ENCODE measurements at regions not wholly inside any gene's neighbourhood (a gene's known extent, or its start where the extent isn't known, plus 50 kb on each side); places are given as distances from the start of the nearest gene placed in this dataset.

DNA sequence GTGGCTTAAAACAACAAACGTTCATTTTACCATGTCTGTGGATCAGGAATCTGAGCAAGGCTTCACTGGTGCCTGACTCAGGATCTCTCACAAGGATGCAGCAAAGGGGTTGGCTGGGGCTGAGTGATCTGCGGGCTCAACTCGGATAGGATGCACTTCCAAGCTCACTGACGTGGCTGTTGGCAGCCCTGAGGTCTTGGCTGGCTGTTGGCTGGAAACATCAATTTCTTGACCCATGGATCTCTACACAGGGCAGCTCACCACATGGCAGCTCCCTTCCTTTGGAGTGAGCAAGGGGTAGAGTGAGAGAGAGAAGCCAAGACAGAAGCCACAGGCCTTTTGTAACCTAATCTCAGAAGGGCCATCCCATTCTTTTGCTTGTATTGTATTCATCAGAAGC lies 202.1 kb downstream of the NXNL2 start:
- no peak for DNase-seq

- no peak for DNase-seq
Observed at GRCh38 chr9:88737876-88738275, 202.9 kb downstream of the NXNL2 start.

DNA sequence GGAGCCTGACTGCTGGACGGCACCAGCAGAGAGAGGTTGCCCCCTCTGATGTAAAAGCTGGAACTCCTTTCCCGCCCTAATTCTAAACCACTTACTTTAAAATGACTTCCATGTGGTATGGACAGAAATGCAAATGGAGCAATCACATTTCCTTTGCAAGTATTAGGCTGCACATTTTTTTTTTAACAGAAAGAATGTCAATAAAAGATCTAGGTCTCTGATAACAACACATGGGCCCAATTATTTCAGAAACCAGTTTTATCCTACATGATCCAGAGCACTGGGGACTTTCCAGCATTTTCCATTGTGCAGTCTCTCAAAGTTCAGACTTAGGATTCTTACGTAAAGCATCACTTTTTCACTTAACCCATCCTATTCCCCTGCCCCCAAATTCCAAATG lies 203.7 kb downstream of the NXNL2 start:
- no peak for DNase-seq

GRCh38 chr9:88739373-88739772 lies 204.4 kb downstream of the NXNL2 start:
- DNase-seq: no peak

GRCh38 chr9:88740844-88741243 lies 205.9 kb downstream of the NXNL2 start:
- DNase-seq: no peak

- DNase-seq: no peak
Observed at GRCh38 chr9:88741335-88741734, 206.4 kb downstream of the NXNL2 start.

DNA sequence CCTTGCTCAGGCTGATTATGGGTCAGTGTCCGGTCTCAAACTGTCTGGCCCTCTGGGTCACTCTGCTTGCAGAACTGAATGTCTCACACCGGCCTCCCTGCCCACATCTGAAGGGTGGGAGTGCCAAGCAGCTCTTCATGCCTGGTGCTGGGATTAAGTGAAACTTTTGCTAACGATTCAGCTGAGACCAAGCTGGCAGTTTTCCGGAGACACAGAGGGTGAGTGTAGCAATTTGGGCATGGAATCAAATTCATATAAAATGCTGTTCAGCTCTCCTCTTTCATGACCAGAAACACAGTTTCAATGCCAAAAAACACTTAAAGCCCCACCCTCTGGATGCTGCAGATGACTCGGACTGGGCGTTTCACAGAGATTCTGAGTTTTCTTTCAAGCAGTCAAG lies 207.5 kb downstream of the NXNL2 start:
- DNase-seq: no peak

GRCh38 chr9:88742905-88743304 lies 207.9 kb downstream of the NXNL2 start:
- DNase-seq: no peak

- no peak for DNase-seq
Observed at GRCh38 chr9:88745276-88746001, 210.5 kb downstream of the NXNL2 start.

DNA sequence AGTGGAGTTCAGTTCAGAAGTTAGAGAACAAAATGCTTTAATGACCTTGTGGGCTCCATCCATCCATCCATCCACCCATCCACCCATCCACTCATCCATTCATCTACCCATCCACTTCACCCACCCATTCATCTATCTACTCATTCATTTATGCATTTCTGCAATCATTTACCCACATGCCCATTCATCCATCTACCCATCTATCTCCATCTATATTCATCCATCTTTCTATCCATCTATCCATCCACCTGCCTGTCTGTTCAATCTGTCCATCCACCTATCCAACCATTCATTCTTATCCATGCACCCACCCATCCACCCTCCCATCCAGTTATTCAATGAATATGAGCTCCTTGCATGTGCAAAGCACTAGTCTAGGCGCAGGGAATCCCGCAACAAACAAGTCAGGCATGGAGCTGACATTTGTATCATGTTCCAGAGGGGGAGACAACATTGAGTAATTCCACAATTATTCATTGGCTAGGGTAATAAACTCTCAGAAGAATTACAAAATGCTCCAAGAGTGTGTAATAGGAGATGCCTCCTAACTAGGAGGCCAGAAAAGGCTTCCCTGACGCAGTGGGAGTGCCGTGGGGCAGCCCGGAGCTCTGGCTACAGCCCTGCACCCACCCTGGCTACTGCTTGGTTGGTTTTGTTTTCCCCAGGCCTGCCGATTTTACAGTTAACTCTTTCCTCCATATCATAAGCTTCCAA lies 211.2 kb downstream of the NXNL2 start:
- no peak for DNase-seq

- no peak for DNase-seq
Observed at GRCh38 chr9:88746743-88747398, 211.9 kb downstream of the NXNL2 start.

- DNase-seq: no peak
Observed at GRCh38 chr9:88747768-88748167, 212.8 kb downstream of the NXNL2 start.

DNA sequence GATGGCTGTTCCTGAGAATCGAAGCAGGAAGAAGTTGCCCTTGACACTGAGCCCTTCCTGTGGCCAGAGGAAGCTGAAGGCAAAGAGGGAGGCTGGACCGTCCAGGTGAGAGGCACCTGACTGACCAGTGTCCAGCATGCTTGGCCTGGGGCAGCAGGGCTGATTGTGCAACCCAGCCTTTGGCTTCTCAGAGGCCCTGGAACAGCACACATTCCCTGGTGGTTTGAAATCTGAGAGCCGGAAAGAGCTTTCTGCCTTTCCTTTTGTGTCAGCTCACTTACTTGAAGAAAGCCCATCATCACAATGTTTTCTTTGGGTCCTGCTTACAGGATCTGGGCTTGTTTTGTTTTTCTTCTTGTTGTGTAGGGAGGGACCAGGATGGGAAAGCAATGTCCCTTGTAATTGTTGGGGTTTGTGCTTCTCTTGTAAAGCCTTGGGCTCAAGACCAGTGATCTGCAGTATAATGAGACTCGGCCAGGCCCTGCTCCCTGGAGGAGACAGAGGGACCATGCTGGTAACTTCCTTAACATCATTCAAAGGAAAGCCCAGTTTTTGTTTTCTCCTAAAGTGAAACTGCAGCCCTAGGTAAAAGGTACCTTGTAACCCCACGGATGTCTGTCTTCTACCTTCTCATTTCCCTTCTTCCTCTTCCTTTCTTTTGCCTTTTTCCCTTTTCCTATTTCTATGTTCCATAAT lies 213.7 kb downstream of the NXNL2 start:
- no peak for DNase-seq

- no peak for DNase-seq
Observed at GRCh38 chr9:88749420-88749819, 214.4 kb downstream of the NXNL2 start.

- DNase-seq: no peak
Observed at GRCh38 chr9:88750832-88751360, 215.9 kb downstream of the NXNL2 start.

DNA sequence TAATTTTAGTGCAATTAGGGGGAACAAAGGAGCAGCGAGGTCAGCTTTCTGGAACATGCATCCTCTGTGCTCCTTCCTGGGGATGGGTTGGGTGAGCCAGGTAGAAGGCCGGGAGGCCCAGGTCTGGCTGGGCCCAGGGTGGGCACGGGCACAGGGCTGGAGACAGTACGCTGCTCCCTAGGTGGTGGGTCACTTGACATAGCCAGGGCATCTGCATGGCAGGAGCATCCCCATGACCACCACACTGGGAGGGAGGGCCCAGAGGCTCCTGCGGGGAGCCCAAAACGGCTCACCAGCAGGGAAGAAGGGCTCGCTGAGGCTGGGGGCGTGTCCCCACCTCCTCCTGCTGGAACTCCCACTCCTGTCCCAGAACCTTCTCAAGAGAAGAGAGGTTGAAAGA lies 216.8 kb downstream of the NXNL2 start:
- DNase-seq: no peak

DNA sequence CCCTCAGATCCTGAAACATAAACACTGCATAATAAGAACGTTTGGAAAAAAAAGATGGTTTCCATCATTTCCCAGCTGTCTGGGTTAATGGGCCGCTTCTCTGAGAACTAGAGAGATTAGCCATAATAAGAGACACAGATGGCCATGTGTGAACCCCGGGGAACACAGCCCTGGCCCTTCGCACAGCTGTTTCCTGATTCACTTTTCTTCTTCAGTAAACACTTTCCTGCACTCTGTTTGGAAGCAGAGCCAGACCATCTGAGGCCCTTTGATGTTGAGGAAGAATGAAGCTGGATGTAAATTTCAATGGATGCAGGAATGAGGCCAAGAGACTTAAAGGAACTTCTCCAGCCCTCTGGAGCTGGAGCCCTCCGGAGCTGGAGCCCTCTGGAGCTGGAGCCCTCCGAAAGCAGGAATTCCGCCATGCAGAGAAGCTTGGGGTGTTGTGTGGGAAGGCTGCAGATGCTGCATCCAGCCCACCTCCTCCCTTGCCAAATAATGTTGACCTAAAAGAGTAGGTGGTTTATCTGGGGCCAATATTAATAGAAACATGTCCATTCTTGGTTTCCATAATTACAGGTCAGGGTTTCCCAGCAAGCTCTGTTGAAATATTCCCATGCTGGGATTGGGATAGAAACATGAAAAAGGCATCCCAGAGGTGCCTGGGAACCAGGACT lies 218.9 kb downstream of the NXNL2 start:
- DNase-seq: no peak

GRCh38 chr9:88754452-88754851 lies 219.5 kb downstream of the NXNL2 start:
- no peak for DNase-seq

- no peak for DNase-seq
Observed at GRCh38 chr9:88754886-88755285, 219.9 kb downstream of the NXNL2 start.

- no peak for DNase-seq
Observed at GRCh38 chr9:88757406-88758010, 222.5 kb downstream of the NXNL2 start.

GRCh38 chr9:88759364-88759763 lies 224.4 kb downstream of the NXNL2 start:
- no peak for DNase-seq
